KOPT-K1 (cell line): ENCODE measurements at regions not wholly inside any gene's neighbourhood (a gene's known extent, or its start where the extent isn't known, plus 50 kb on each side); places are given as distances from the start of the nearest gene placed in this dataset.

Experiments used
- H3K27ac ChIP-seq: fragments of 200-600 bp; sonication (generic); 2 replicates; pipeline ENCODE4 v1.5.1; 2016; ENCODE audit warnings: antibody characterized with exemption, mild to moderate bottlenecking, low read depth, low read length; ENCODE audit not compliant: poor library complexity, severe bottlenecking
- H3K36me3 ChIP-seq: fragments of 200-600 bp; sonication (generic); 2 replicates; pipeline ENCODE4 v1.5.1; 2017; ENCODE audit warnings: antibody characterized with exemption, mild to moderate bottlenecking, low read length, moderate library complexity; ENCODE audit not compliant: insufficient read depth
- H3K9me3 ChIP-seq: fragments of 200-600 bp; sonication (generic); 2 replicates; pipeline ENCODE4 v1.5.1; 2017; ENCODE audit warnings: antibody characterized with exemption, low read length, mild to moderate bottlenecking; ENCODE audit not compliant: insufficient read depth, poor library complexity, severe bottlenecking

DNA sequence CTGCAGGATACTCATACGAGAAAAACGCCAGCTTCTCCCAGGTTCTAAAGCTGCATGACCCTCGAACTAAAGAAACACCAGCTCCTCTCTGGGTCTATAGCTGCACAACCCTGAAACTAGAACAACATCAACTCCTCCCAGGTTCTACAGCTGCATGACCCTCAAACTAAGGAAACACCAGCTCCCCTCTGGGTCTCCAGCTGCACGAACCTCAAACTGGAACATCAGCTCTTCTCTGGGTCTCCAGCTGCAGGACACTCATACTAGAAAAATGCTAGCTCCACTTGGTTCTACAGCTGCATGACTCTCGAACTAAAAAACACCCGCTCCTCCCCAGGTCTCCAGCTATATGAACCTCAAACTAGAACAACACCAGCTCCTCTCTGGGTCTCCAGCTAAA, 811.1 kb downstream of the CDH9 start:
- H3K27ac ChIP-seq, result no peak overlapping the region
- no peaks in the 10 kb centered on the region for H3K36me3 ChIP-seq
- H3K9me3 ChIP-seq, result no peaks in the 10 kb centered on the region

DNA sequence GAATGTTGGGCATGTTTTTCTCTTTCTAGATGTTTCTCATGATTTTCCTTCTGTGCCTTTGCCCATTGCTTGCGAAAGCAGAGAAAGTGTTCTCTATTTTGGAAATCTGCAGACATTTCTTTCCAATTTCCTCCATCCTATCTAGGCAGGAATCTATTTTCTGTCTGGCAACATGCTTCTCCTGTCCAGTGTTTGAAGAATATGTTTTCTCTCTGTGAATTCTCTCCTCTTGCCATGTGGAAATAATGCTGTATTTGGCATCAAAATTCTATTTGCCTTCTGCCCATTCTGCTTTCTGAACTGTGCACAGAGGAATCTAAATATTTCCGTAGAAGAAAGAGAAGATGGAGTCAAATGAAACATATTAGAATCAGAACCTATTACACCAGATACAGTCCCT, 833.3 kb downstream of the CDH9 start:
- Histone ChIP-seq H3K9me3 (no peaks in the 10 kb centered on the region), H3K36me3 (no peaks in the 10 kb centered on the region), H3K27ac (no peak overlapping the region)

- Histone ChIP-seq H3K36me3 (no peaks in the 10 kb centered on the region), H3K9me3 (no peaks in the 10 kb centered on the region), H3K27ac (no peak overlapping the region)
Observed at GRCh38 chr5:26193626-26194025, 844.8 kb downstream of the CDH9 start.

- Histone ChIP-seq H3K9me3 (no peaks in the 10 kb centered on the region), H3K36me3 (no peaks in the 10 kb centered on the region), H3K27ac (no peak overlapping the region)
Observed at GRCh38 chr5:26192486-26192885, 845.9 kb downstream of the CDH9 start.

GRCh38 chr5:26181582-26181981, 856.8 kb downstream of the CDH9 start:
- H3K36me3 ChIP-seq, result no peaks in the 10 kb centered on the region
- H3K9me3 ChIP-seq, result no peaks in the 10 kb centered on the region
- no peak overlapping the region for H3K27ac ChIP-seq

DNA sequence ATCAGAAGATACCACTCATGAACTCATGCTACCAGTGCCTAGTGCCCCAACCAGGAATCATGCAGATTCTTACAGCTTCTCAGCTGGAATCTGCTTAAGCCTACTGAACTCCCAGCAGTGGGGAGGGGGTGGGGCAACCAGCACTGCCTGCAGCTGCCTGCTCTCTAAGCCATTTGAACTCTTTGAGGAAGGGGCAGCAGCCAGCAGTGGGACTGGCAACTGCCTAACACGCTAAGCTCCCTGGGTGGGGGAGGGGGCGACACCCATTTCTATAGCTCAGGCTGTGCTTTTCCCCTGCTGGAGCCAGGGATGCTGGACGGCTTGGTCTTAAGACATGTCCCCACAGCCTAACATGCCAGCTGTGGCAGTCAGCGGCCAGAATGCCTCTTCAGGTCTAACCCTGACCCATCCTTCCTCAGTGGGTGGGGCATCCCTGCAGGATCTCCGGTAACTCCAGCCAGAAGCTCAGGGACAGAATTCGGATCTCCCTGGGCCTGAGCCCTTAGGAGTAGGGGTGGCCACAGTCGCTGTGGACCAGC, 889.7 kb downstream of the CDH9 start:
- Histone ChIP-seq H3K36me3 (no peaks in the 10 kb centered on the region), H3K27ac (no peak overlapping the region), H3K9me3 (no peaks in the 10 kb centered on the region)

GRCh38 chr5:26143259-26143658, 895.1 kb downstream of the CDH9 start:
- no peaks in the 10 kb centered on the region for H3K9me3 ChIP-seq
- no peak overlapping the region for H3K27ac ChIP-seq
- no peaks in the 10 kb centered on the region for H3K36me3 ChIP-seq

- H3K9me3 ChIP-seq, result no peaks in the 10 kb centered on the region
- no peak overlapping the region for H3K27ac ChIP-seq
- no peaks in the 10 kb centered on the region for H3K36me3 ChIP-seq
Observed at GRCh38 chr5:26121338-26121737, 917.0 kb downstream of the CDH9 start.

GRCh38 chr5:26104175-26104574, 934.2 kb downstream of the CDH9 start:
- H3K9me3 ChIP-seq, result no peaks in the 10 kb centered on the region
- no peak overlapping the region for H3K27ac ChIP-seq

GRCh38 chr5:26060212-26060611, 978.2 kb downstream of the CDH9 start:
- H3K36me3 ChIP-seq, result no peaks in the 10 kb centered on the region
- H3K27ac ChIP-seq, result no peak overlapping the region
- H3K9me3 ChIP-seq, result no peaks in the 10 kb centered on the region

More at GRCh38 chr5:26104175-26104574, 934.2 kb downstream of the CDH9 start:
- H3K36me3 ChIP-seq, result no peaks in the 10 kb centered on the region

DNA sequence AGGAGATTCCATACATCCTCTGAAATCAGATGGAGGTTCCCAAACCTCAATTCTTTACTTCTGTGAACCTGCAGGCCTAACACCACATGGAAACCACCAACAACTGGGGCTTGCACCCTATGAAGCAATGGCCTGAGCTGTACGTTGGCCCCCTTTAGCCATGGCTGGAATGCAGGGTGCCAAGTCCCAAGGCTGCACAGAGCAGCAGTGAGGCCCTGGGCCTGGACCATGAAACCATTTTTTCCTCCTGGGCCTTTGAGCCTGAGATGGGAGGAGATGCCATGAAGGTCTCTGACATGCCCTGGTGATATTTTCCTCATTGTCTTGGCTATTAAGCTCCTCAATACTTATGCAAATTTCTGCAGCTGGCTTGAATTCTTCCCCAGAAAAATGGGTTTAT, 983.8 kb downstream of the CDH9 start:
- Histone ChIP-seq H3K36me3 (no peaks in the 10 kb centered on the region), H3K9me3 (no peaks in the 10 kb centered on the region), H3K27ac (no peak overlapping the region)

DNA sequence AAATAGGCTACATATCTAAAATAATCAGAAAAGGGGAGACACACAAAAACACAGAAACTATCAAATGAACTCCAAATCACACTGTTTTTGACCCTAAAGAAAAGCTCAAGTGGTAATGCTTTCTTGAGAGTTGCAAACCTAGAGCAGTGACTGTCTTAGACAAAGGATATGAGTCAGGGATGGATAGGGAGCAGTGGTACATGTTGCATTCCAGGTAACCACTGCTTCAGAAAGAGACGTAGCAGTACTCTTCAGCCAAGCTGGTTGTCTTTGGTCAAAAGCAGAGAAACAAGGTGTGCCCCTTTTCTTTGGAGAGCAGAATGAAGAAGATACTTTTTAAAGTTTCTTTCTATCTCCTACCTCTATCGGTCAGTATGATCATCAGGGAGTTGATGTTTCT, 1003.6 kb downstream of the CDH9 start:
- Histone ChIP-seq H3K9me3 (no peaks in the 10 kb centered on the region), H3K36me3 (no peaks in the 10 kb centered on the region), H3K27ac (no peak overlapping the region)

DNA sequence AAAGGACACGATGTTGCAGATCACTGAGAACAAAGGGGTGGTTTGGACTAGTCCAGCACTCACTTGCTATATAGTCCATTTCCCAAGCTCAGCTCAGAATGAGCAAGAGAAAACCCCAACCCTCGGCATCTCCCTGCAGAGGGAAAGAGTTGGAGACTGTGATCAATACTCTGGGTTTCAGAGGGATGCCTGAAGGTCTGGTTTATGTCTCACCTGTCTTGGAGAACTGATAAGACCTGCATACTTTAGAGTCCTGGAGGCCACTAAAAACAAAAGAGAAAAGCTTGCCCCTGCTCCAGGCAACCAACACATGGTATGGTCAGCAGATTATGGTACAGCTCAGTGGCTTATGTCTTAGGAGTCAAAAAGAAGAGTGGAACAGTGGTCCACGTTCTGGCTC, 1006.9 kb downstream of the CDH9 start:
- Histone ChIP-seq H3K36me3 (no peaks in the 10 kb centered on the region), H3K27ac (no peak overlapping the region), H3K9me3 (no peaks in the 10 kb centered on the region)

DNA sequence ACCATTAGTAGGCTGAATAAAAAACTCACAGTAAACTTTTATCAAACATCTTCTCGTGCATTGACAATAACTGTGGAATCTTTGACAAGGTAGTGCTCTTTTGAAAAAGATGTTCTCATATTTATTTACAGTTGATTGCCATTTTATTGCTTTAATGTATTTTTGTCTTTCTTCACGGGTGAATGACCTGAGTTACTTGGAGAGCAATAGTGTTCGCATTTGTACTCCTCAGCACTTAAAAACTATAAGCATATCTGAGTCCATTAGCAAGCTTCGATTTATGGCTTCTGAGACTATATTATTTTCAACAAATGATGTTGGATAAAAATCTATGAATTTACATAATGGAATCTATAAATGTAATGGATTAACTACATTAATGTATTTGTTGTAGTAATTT, 1012.3 kb downstream of the CDH9 start:
- Histone ChIP-seq H3K36me3 (no peaks in the 10 kb centered on the region), H3K27ac (no peak overlapping the region), H3K9me3 (no peaks in the 10 kb centered on the region)

GRCh38 chr5:26024774-26025173, 1013.6 kb downstream of the CDH9 start:
- Histone ChIP-seq H3K27ac (no peak overlapping the region), H3K9me3 (no peaks in the 10 kb centered on the region), H3K36me3 (no peaks in the 10 kb centered on the region)

DNA sequence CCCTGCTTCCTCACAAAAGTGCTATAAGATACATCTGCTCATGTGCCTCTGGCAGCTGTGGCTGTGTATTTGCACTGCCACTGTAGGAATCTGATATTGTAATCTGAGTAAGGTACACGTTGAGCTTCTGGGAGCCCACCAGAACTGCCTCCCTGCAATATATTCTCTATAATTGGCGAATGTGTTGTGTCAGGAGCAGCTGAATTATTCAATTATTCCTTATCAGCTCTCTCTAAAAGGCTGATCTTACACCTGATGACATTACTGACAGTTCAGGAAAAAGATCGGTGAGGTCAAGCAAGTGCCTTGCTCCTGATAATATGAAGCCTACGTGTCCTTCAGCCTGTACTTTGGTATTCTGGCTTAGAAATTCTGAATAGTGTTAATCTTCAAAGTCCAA, 1015.0 kb downstream of the CDH9 start:
- no peaks in the 10 kb centered on the region for H3K36me3 ChIP-seq

GRCh38 chr5:26014206-26014605, 1024.2 kb downstream of the CDH9 start:
- H3K9me3 ChIP-seq, result no peaks in the 10 kb centered on the region
- no peak overlapping the region for H3K27ac ChIP-seq
- no peaks in the 10 kb centered on the region for H3K36me3 ChIP-seq

More for the DNA sequence above, 1015.0 kb downstream of the CDH9 start:
- no peaks in the 10 kb centered on the region for H3K9me3 ChIP-seq
- no peak overlapping the region for H3K27ac ChIP-seq
